Testis (tissue), 2 donors: ENCODE measurements at regions not wholly inside any gene's neighbourhood (a gene's known extent, or its start where the extent isn't known, plus 50 kb on each side); places are given as distances from the start of the nearest gene placed in this dataset.

Experiments used
- CTCF ChIP-seq, 3 experiments: fragments of 450-650 bp in 2 of 3; fragments of 200-600 bp in 1 of 3; sonication (generic) in 1 of 3; IDR thresholded peaks; one replicate each; pipeline ENCODE4 v1.5.1; 2016 to 2019; ENCODE audit warnings: antibody characterized with exemption in 3 of 3, mild to moderate bottlenecking in 2 of 3, moderate library complexity in 1 of 3
- POLR2A ChIP-seq: fragments of 450-650 bp; IDR thresholded peaks from one replicate; pipeline ENCODE4 v1.6.1; 2017; ENCODE audit warnings: antibody characterized with exemption, mild to moderate bottlenecking, moderate library complexity

- TF ChIP-seq POLR2A (no peak), CTCF (IDR thresholded peaks at IDR 0.05) (no peak)
Measured at GRCh38 chr4:112857461-112857860, 192.0 kb upstream of the ANK2 start.
